DMS53 treated with DMSO at 0.1 percent for 48 hours (cell line): ENCODE measurements at regions not wholly inside any gene's neighbourhood (a gene's known extent, or its start where the extent isn't known, plus 50 kb on each side); places are given as distances from the start of the nearest gene placed in this dataset.

Experiments used
- DNase-seq: peaks from one replicate; lab custom pipeline; 2025; ENCODE audit not compliant: unreplicated experiment; lab: John Stamatoyannopoulos, UW

- DNase-seq = no peak
Observed at GRCh38 chr2:238651306-238652052, 196.4 kb upstream of the TWIST2 start.

GRCh38 chr2:238652053-238652770 lies 195.7 kb upstream of the TWIST2 start:
- no peak for DNase-seq

GRCh38 chr2:238652771-238653157 lies 195.1 kb upstream of the TWIST2 start:
- DNase-seq = no peak

GRCh38 chr2:238653431-238654109 lies 194.3 kb upstream of the TWIST2 start:
- no peak for DNase-seq

GRCh38 chr2:238654479-238655197 lies 193.2 kb upstream of the TWIST2 start:
- no peak for DNase-seq

GRCh38 chr2:238655198-238655860 lies 192.6 kb upstream of the TWIST2 start:
- no peak for DNase-seq

GRCh38 chr2:238655974-238656722 lies 191.7 kb upstream of the TWIST2 start:
- DNase-seq = no peak

GRCh38 chr2:238657132-238658053 lies 190.5 kb upstream of the TWIST2 start:
- no peak for DNase-seq

GRCh38 chr2:238658054-238658407 lies 189.9 kb upstream of the TWIST2 start:
- DNase-seq = no peak

- no peak for DNase-seq
Observed at GRCh38 chr2:238658820-238659219, 189.1 kb upstream of the TWIST2 start.

- no peak for DNase-seq
Observed at GRCh38 chr2:238659231-238659630, 188.7 kb upstream of the TWIST2 start.

- DNase-seq = no peak
Observed at GRCh38 chr2:238663586-238663985, 184.3 kb upstream of the TWIST2 start.

GRCh38 chr2:238665919-238666318 lies 182.0 kb upstream of the TWIST2 start:
- no peak for DNase-seq

- no peak for DNase-seq
Observed at GRCh38 chr2:238666543-238666942, 181.3 kb upstream of the TWIST2 start.

GRCh38 chr2:238667008-238667407 lies 180.9 kb upstream of the TWIST2 start:
- no peak for DNase-seq

GRCh38 chr2:238667639-238668038 lies 180.2 kb upstream of the TWIST2 start:
- DNase-seq = no peak

- no peak for DNase-seq
Observed at GRCh38 chr2:238668426-238668825, 179.5 kb upstream of the TWIST2 start.

- no peak for DNase-seq
Observed at GRCh38 chr2:238669046-238669445, 178.8 kb upstream of the TWIST2 start.

- DNase-seq = no peak
Observed at GRCh38 chr2:238669581-238670080, 178.3 kb upstream of the TWIST2 start.
